Dedifferentiated amniotic fluid mesenchymal stem cell (primary cell): ENCODE measurements at regions not wholly inside any gene's neighbourhood (a gene's known extent, or its start where the extent isn't known, plus 50 kb on each side); places are given as distances from the start of the nearest gene placed in this dataset.

Source experiments
- DNase-seq: peaks from one replicate; pipeline ENCODE4 v3.0.0-alpha.2; 2016; ENCODE audit errors: extremely low spot score

DNA sequence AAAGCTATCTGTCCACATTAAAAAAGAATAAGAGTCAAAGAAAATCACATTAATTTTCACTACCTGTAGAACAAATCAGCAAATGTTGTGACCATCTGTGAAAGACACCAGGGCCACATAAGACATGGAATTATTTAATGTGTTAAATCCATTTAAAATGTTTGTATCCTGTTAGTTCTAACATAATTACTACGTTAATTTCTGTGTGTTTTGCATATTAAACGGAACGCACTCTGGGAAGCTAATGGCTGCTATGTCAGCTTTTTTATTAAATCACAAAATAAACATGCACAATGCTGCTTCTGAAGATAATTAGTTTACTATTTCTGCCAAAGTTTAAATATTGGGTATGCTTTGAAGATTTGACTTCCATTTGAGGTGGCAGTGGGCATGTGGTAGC lies 1061.2 kb downstream of the CDH11 start:
- DNase-seq: no peak

DNA sequence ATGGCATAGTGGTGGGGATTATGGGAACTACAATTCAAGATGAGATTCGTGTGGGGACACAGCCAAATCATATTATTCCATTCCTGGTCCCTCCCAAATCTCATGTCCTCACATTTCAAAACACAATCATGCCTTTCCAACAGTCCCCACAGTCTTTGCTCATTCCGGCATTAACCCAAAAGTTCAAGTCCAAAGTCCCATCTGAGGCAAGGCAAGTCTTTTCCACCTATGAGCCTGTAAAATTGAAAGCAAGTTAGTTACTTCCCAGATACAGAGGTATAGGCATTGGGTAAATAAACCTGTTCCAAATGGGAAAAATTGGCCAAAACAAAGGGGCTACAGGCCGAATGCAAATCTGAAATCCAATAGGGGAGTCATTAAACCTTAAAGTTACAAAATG lies 1063.2 kb downstream of the CDH11 start:
- no peak for DNase-seq

DNA sequence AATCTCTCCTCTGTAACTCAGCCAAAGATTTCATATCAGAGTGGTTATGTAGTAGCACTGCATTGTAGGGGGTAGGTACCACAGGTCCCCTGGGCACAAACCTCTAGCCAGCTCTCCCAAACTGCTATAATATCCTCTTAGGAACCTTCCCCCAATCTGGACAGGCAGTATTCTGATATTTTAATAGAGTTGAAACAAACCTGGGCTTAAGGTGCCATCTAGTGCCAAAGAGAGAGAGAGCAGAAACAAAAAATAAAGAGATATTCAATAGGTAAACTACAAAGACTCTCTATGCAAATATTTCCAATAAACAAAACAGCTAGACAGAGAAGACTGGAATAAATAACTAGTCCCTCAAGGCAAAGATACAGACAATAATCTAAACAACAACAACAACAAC lies 1070.0 kb downstream of the CDH11 start:
- DNase-seq: no peak

DNA sequence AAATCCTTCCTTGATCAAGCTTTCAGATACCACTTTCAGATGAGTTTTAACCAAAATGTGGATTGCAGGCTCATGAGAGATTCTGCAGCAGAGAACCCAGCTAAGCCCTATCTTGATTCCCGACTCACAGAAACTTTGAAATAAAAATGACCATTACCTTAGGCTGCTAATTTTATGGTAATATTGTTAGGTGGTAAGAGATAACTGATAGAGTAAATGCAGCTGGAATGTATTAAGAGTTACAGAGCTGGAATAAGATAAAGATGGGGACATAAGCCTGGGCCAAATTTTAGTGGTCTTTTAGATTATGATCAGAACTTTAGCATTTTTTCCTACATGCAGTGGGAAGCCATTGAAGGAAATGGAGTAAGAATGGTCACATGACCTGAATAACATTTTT lies 1074.0 kb downstream of the CDH11 start:
- DNase-seq: no peak

DNA sequence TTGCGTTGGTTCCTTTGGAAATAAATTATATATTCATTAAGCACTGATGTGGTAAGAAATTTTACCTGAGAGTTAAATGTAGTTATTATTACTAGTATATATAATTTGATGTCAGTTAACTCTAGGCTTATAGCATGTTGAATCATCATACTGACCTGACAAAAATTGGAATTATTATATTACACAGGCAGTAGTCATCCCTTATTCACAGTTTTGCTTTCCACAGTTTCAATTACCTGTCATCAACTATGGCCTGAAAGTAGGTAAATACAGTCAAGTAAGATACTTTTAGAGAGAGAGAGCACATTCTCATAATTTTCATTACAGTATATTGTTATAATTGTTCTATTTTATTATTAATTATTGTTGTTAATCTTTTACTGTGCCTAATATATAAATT lies 1074.7 kb downstream of the CDH11 start:
- DNase-seq: no peak

DNA sequence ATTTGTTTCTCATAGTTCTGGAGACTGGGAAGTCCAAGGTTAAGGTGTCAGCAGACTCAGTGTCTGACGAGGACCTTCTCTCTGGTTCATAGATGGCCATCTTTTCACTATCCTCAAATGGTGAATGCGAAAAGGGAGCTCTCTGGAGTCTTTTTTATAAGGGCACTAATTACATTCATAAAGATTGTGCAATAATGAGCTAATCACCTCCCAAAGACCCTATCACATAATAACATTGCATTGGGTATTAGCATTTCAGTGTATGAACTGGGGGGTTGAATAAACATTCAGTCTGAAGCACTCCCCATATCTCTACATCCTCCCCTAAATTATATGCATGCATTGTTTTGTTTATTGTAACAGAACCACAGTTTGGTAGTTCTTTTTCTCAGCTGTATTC lies 1086.5 kb downstream of the CDH11 start:
- DNase-seq: no peak

DNA sequence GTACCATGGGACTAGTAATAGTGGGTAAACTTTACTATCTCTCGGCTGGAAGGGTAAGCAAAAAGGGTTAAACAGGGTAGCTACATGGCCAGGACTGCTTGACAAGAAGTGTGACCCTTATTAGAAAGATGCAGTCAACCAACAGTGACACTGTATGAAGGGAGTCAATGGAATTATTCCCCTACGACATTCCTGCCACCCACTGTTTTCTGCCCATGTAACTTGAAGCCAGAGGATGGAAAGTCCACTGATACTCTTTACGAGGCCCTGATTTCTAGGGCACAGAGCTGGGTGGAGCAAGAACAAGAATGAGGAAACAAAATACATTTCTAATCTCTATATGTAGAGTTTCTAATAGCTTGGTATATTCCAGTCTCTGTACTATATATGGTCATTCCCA lies 1102.5 kb downstream of the CDH11 start:
- DNase-seq: no peak

DNA sequence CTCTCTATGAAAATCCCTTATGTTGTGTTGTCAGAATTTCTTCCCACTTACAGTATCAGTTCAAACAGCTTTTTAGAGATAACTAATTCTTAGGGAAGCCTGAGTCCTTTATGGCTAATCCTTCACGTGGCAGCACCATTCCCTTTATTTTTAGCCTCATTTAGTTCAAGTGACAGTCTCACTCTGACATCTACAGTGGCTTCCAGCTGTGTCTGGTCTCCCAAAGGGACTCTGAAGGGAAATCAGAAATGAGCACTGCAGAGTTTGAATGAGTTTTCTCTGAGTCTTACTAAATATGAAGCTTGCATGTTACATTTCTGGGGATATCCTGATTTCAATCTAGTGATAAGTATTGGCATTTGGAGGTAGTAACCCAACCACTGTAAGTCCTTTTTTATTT lies 1104.1 kb downstream of the CDH11 start:
- no peak for DNase-seq

DNA sequence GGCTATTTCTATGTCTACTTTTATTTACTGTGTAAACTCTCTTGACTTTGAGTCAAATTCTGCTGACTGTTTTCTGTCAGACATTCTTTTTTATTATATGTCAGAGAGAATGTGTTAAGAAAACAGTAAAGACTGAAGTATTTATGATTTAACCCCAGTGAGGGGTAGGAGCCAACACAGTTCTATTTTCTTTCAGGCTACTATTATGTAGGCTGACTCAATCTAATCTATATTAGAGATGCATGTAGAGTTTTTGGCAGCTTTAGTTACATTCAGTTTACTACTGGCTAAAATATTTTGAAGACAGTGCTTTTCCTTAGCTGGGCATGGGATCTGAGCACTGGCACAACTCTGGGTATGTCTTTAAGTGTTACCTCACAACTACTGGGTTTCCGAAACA lies 1108.0 kb downstream of the CDH11 start:
- no peak for DNase-seq

DNA sequence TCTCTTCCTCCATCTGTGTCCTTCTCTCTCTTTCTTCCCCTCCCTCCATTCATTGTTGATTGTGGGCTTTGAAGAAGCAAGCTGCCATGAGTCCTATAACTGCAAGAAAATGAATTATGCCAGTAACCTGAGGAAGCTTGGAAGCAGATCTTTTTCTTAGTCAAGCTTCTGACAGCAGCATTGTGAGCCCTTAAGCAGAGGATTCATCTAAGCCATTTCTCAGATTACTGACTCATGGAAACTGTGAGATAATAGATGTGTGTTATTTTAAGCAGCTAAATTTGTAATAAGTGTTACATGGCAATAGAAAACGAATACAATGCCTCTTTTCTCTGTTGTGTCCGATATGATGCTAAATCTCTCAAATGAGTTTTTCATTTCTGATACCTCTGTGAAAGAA lies 1109.7 kb downstream of the CDH11 start:
- peak; percentile 46 for DNase-seq

DNA sequence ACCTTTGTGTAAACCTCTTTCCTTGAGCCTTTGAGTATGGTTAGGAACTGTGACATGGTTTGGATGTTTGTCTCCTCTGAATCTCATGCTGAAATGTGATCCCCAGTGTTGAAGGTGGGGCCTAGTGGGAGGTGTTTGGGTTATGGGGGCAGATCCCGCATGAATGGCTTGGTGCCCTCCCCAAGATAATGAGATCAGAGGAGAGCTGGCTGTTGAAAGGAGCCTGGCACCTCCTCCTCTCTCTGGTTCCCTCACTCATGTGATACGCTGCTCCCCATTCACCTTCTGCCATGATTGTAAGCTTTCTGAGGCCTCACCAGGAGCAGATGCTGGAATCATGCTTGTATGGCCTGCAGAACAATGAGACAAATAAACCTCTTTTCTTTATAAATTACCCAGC lies 1110.2 kb downstream of the CDH11 start:
- DNase-seq: no peak

DNA sequence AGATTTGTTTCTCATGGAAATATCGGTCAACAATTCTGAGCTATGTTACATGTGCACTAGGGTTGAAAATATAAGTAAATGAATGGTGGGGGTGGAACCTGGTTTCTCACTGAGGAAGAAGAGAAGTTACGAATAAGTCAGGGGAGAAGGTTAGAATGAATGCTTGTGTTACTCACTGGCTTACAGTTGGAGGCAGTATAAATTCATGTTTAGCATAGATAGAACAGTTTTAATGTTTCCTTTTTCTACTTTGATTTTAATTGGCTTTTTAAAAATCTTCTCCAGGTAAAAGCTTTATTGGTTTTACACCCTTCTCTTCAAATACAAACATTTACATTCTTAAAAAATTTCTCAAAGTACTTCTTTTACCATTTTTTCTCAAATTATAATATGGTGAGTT lies 1113.7 kb downstream of the CDH11 start:
- DNase-seq: no peak

DNA sequence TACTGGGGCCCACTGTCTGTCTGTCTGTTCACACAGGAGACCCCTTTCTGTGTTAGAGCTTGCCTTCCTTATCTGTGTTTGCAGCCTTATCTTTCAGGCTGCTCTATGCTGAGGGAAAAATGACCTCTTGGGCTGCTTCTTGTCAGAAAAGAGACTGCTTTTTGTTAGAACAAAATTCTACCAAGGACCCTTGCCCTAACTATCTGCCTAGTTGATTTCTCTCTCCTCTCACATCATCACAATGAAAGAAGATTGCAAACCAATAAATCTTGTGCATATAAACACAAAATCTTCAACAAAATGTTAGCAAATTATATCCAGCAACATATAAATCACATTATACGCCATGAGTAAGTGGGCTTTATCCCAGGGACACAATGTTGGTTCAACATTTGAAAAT lies 1117.7 kb downstream of the CDH11 start:
- DNase-seq: no peak

DNA sequence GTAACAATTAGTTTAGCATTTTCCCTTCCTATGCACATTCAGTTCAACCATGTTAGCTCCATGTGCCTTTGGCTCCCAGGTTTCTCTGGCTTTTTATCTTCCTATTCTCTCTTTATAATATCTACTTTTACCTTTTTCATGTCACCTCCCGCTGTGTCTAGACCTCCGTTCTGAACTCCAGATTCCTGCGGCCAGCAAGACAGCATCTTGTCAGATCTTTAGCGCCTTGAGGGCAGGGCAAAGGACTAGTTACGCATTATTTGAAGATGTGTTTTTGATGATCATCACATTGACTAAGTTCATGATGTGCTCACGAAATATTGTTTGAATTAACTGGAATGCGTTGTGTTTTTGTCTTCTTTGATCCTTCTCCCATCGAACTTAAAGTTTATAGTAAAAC lies 1126.8 kb downstream of the CDH11 start:
- DNase-seq: no peak

DNA sequence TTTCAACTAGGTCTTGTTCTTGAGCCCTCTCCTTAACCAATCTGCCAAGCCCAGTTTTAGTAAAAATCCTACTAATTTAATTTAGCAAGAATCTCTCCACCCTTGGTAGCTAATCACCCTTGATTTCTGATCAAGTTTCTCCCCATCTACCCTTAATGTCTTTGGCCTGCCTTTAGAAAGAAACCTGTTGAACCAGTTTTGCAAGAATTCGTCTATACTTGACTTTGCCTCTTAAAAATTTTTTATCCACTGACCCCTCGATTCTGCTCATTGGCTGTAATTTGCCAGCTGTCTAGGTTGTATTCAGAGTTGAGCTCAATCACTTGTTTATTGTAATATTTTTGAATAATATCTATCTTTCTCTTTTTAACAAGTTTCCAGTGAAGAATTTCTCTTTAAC lies 1138.5 kb downstream of the CDH11 start:
- DNase-seq: no peak

DNA sequence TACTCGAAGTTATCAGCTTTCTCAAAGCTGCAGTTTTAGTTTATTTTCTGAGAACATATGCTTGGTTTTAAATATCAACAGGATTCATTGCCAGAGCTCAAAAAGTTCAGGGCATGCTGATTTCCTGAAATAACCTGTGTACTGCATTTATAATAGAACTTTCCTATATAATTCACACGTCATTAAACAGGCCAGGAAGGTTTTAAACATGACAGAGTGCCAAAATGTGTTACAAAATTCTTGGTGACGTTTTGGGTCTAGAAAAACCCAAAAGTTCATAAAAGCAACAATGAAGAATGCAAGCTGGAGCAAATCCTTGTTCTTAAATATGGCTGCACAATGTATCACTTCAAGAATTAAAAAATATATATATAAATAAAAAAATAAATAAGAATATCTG lies 1139.1 kb downstream of the CDH11 start:
- DNase-seq: no peak

DNA sequence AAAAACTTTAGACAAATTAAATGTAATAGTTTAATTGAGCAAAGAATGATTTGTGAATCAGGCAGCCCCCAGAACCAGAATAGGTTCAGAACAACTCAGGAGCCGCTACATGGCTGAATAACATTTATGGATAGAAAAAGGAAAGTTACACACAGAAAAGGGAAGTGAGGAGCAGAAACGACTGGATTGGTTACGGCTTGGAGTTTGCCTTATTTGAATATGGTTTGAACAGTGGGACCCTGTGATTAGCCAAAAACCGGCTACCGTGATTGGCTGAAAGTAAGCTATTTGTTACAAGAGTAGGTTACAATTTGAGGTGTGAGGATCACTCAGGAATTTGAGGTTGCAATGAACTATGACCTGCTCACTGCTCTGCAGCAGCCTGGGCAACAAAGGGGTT lies 1139.8 kb downstream of the CDH11 start:
- DNase-seq: no peak

DNA sequence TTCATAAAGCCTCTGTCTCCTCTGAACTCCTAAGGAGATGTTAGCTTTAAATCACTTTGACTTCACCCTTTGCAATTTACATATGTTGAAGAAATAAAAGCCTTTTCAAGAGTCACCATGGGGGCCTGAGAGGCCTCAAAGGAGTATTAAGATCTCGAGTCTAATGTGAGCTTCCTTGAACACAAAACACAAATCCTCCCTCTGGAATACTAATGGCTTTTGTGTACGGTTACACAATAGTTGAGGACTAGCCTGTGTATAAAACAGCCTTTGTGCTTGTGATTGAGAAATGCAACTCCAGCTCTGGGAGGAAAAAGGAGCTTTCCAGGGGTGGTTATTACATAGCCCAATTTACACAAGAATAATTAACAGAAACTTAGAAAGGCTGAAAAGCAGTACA lies 1140.2 kb downstream of the CDH11 start:
- no peak for DNase-seq

DNA sequence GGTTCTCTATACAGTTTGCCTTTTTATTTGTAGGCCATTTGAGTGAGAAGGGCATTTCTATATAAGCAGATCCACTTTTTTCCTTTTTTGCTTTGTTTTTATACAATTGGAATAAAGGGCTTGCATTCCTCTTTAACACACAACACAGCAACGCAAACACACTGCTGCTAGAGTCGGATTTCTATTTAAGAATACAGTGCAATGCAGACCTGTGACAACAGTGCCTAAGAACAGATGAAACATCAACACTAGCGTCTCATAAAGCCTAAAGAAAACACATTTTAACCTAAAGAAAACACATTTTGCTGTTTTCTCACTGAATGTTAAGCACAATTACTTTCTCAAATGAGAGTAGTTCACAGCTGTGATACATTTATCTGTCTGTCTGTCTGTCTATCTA lies 1141.1 kb downstream of the CDH11 start:
- DNase-seq: no peak

DNA sequence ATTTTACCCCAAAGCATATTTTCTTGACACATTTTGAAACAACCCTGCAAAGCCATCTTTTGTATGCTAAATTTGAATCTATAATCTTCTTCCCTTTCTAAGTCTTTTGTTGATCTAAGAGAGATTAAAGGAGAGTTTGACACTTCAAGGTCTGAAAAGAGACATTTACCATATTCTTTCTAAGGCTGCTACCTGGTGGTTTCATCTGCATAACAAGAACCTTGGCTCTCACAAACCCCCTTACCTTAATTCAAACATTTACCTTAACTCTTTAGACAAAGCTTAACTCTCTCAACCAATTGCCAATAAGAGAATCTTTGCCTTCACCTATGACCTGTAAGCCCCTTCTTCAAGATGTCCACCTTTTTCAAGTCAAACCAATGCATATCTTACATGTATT lies 1143.6 kb downstream of the CDH11 start:
- no peak for DNase-seq

DNA sequence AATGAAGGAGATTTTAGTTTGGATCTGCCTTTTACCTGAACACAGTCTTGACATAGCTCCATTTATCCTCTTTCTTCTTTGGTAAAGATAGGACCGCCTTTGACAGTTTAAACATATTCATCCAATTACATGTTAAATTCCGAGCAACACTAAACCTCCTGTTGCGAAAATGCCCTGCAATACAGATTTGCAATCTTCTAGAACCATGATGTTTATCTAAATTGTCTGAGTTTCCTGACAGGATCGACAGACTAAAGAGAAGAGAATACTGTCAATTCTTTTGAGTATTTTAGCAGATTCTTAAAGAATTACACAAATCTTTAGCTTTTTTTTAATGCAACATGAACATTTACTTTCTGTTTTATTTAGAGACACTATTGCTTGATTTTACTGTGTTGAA lies 1145.5 kb downstream of the CDH11 start:
- peak; percentile 18 for DNase-seq

DNA sequence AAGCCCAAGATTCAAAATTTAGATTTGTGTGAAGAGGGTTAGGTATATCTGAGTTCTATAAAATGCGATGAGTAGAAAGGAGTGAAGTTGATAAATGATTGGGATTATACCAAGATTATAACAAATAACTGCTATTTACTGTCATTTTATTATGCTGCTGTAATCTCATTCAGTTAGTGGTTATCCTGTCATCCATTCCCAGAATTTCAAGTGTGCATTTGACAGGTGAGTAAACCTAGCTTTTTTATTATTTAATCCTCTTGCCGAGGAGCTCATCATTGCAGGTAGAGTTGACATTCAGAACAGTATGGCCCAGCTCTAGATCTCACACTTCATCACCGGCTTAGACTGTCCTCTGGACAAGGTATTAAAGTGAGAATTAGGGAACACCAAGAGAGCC lies 1146.2 kb downstream of the CDH11 start:
- DNase-seq: no peak

DNA sequence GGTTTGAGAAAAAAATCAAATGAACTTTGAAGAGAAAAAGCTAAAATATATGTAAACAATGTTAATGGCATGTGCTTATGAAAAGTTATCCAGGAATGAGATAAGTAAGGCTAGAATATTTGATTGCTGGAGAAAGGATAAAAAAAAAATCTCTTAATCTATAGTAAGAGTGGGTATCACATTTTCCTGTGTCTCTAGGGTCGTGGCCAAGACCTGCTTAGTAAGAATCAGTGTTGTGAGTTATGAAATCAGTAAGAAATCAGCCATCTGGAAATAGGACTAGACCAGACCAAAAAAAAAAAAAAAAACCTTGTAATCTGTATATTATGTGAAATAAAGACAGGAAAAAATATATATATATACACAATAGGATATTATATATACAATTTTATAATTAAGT lies 1153.9 kb downstream of the CDH11 start:
- no peak for DNase-seq

DNA sequence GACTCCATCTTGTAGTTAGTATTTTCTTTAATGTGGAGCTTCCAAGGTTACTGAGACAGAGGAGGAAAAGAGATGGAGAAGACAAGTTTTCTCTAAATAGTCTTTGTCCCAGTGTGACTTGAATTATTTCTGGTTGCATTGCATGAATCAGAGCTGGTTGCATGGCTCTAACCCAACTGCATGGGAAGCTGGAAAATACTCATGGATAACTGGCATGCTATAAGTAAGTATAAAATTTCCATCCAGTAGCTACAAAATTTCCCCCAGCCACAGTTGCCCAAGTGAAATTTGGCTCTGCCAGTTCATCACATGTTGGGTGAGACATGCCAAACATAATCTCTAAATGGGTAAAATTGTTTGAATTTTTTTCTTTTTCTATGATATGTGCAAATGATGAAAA lies 1161.5 kb downstream of the CDH11 start:
- DNase-seq: no peak

DNA sequence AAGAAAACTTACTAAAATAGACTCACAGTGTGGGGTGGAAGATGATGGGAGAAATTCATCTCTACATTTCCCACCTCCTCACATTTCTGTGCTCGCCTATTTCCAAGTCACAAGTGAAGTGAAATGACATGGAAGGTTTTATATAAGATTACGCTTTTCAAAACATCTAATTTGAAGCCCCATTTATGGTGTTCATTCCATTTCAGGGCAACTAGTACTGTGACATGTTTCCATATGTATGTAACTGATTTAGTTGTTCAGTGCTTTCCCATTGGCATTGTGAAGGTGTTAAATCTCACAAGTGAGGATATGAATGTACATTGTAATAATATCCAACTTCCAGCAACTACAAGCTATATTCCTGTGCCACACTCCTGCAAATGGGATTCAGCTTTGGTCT lies 1174.8 kb downstream of the CDH11 start:
- no peak for DNase-seq
